OCI-LY3 (cell line): ENCODE measurements at regions not wholly inside any gene's neighbourhood (a gene's known extent, or its start where the extent isn't known, plus 50 kb on each side); places are given as distances from the start of the nearest gene placed in this dataset.

Experiments used
- H2AFZ ChIP-seq: fragments of 200-600, 300-600 bp; shearing (Covaris generic); 2 replicates; pipeline ENCODE4 v1.6.0; 2014; ENCODE audit warnings: antibody characterized with exemption, low read depth, low read length
- H3K27ac ChIP-seq: fragments of 200-600, 300-600 bp; sonication (generic); 2 replicates; pipeline ENCODE4 v1.5.1; 2014; ENCODE audit warnings: mild to moderate bottlenecking, low read length, moderate library complexity, mixed read lengths
- H3K27me3 ChIP-seq: fragments of 200-600, 300-600 bp; sonication (generic); 2 replicates; pipeline ENCODE4 v1.6.1; 2014; ENCODE audit warnings: low read depth, low read length, mixed read lengths
- H3K36me3 ChIP-seq: fragments of 200-600, 300-600 bp; sonication (generic); replicated peaks from 2 replicates; pipeline ENCODE3; 2014; ENCODE audit warnings: low read depth, low read length, mixed read lengths
- H3K4me1 ChIP-seq: fragments of 300-600, 200-600 bp; sonication (generic); 2 replicates; pipeline ENCODE4 v1.6.1; 2014; ENCODE audit warnings: low read length, mixed read lengths
- H3K4me2 ChIP-seq: fragments of 200-600, 300-600 bp; sonication (generic); 2 replicates; pipeline ENCODE4 v1.6.1; 2014; ENCODE audit warnings: low read length, mixed read lengths
- H3K4me3 ChIP-seq: fragments of 300-600, 200-600 bp; sonication (generic); 2 replicates; pipeline ENCODE4 v1.5.1; 2014; ENCODE audit warnings: antibody characterized with exemption, mild to moderate bottlenecking, low read length, moderate library complexity
- H3K79me2 ChIP-seq: fragments of 300-600, 200-600 bp; shearing (Covaris generic); 2 replicates; pipeline ENCODE4 v1.6.1; 2014; ENCODE audit warnings: mild to moderate bottlenecking, low read length, mixed read lengths
- H3K9ac ChIP-seq: fragments of 300-600, 200-600 bp; shearing (Covaris generic); 2 replicates; pipeline ENCODE4 v1.6.0; 2014; ENCODE audit warnings: mild to moderate bottlenecking, low read length, moderate library complexity
- H3K9me3 ChIP-seq: fragments of 200-600, 300-600 bp; shearing (Covaris generic); 2 replicates; pipeline ENCODE4 v1.6.1; 2014; ENCODE audit warnings: low read length, mixed read lengths; ENCODE audit not compliant: insufficient read depth
- H4K20me1 ChIP-seq: fragments of 200-600, 300-600 bp; sonication (generic); 2 replicates; pipeline ENCODE4 v1.6.1; 2016; ENCODE audit warnings: low read length, mixed read lengths; ENCODE audit not compliant: insufficient read depth
- CTCF ChIP-seq: fragments of 200-600, 300-600 bp; sonication (generic); IDR thresholded peaks from 2 replicates; pipeline ENCODE4 v1.5.1; 2014; ENCODE audit warnings: antibody characterized with exemption, low read length, low read depth
- EZH2phosphoT487 ChIP-seq: fragments of 200-600 bp; shearing (Covaris generic); IDR thresholded peaks from 2 replicates; pipeline ENCODE4 v1.6.1; 2018; ENCODE audit warnings: antibody characterized with exemption, mixed run types, low read depth

GRCh38 chr3:170767576-170767941 lies 102.4 kb downstream of the RPL22L1 start:
- Histone ChIP-seq H3K4me2 (no peak overlapping the region), H3K36me3 (no peaks in the 10 kb centered on the region), H3K9me3 (no peaks in the 10 kb centered on the region), H3K9ac (no peak overlapping the region), H3K4me1 (peaks cover 3% of the 10 kb centered on the region; the same call in 1 of the 2 replicates), H3K27me3 (peaks cover 34% of the 10 kb centered on the region), H4K20me1 (no peaks in the 10 kb centered on the region), H3K4me3 (no peak overlapping the region), H3K79me2 (no peaks in the 10 kb centered on the region), H3K27ac (no peak overlapping the region), H2AFZ (no peak overlapping the region)
- TF ChIP-seq CTCF, result no peak
- no peak for TF ChIP-seq EZH2phosphoT487

- no peak overlapping the region for H2AFZ ChIP-seq
- no peak overlapping the region for H3K4me2 ChIP-seq
- H3K9me3 ChIP-seq, result no peaks in the 10 kb centered on the region
- no peaks in the 10 kb centered on the region for H3K36me3 ChIP-seq
- H3K4me3 ChIP-seq, result no peak overlapping the region
- peaks cover 3% of the 10 kb centered on the region; the same call in 1 of the 2 replicates for H3K4me1 ChIP-seq
- TF ChIP-seq CTCF, result no peak
- no peak for TF ChIP-seq EZH2phosphoT487
- no peak overlapping the region for H3K27ac ChIP-seq
- no peaks in the 10 kb centered on the region for H3K79me2 ChIP-seq
- H4K20me1 ChIP-seq, result no peaks in the 10 kb centered on the region
- no peak overlapping the region for H3K9ac ChIP-seq
- peaks cover 33% of the 10 kb centered on the region for H3K27me3 ChIP-seq
Measured at GRCh38 chr3:170766823-170767575, 103.0 kb downstream of the RPL22L1 start.

GRCh38 chr3:170766253-170766652 lies 103.7 kb downstream of the RPL22L1 start:
- Histone ChIP-seq H3K9ac (no peak overlapping the region), H4K20me1 (no peaks in the 10 kb centered on the region), H3K4me1 (peaks cover 3% of the 10 kb centered on the region; the same call in 1 of the 2 replicates), H3K9me3 (no peaks in the 10 kb centered on the region), H3K36me3 (no peaks in the 10 kb centered on the region), H3K4me2 (no peak overlapping the region), H3K27ac (no peak overlapping the region), H3K27me3 (peaks cover 31% of the 10 kb centered on the region), H3K79me2 (no peaks in the 10 kb centered on the region), H2AFZ (no peak overlapping the region), H3K4me3 (no peak overlapping the region)
- TF ChIP-seq CTCF (no peak), EZH2phosphoT487 (no peak)

- Histone ChIP-seq H3K9ac (no peak overlapping the region), H2AFZ (no peak overlapping the region), H4K20me1 (no peaks in the 10 kb centered on the region), H3K79me2 (no peaks in the 10 kb centered on the region), H3K27me3 (peaks cover 33% of the 10 kb centered on the region), H3K4me1 (peaks cover 3% of the 10 kb centered on the region; the same call in 1 of the 2 replicates), H3K9me3 (no peaks in the 10 kb centered on the region), H3K4me2 (no peak overlapping the region), H3K4me3 (no peak overlapping the region), H3K36me3 (no peaks in the 10 kb centered on the region), H3K27ac (no peak overlapping the region)
- TF ChIP-seq CTCF, result no peak
- no peak for TF ChIP-seq EZH2phosphoT487
Measured at GRCh38 chr3:170765419-170766078, 104.4 kb downstream of the RPL22L1 start.
